T-helper 1 cell (primary cell): ENCODE measurements at regions not wholly inside any gene's neighbourhood (a gene's known extent, or its start where the extent isn't known, plus 50 kb on each side); places are given as distances from the start of the nearest gene placed in this dataset.

ENCODE experiments used
- DNase-seq, 5 donors: peaks; one replicate each; pipeline ENCODE4 v3.0.0-alpha.2; 2012 to 2020

DNA sequence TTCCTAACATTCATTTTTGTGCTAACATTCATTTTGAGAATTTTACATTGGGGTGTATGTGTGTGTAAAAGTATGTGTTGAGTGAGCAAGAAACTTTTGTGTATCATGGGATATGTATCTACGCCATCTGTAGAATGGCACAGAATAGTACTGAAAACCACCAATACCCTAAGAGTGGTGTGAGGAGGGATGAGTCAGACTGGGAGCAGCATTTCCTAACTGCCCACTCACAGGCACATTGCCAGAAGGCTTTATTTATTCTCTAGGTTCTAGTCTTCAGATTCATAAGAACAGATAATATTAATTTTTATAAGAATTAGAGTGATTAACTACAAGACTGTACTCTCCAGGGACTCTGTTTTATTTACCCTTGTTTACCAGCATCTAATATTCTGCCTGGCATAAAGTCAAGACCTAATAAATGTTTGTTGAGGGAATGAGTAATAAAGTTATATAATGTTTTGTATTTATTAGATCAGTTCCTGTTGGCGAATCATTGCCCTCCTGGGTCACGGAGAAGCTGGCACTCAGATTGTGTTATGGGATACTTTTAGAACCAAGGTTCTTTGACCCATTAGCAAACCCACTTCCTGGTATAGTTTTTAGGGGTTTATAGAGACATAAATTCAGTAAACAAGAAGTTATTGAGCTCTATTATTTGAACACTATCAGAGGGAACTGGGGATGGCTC, 159.1 kb upstream of the PPP2R2B start:
- DNase-seq, result no peak

DNA sequence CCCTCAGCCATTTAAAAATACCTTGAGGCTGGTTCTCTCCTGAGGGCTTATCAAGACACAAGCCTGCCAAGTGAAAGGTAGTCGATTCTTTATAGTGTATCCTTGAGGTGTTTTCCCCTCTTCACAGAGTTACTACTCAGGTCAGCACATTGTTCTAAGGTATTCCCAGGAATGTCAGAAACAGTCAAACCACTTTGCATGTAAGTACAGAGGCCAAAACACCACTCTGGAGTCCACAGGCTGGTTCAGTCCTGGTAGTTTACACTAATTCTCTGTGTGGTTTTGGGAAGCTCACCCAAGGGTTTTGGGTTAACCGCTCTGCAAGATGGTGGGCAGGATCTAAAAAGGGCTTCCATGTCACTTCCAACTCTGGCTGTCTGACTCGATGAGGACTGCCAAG, 162.3 kb upstream of the PPP2R2B start:
- DNase-seq, result no peak

DNA sequence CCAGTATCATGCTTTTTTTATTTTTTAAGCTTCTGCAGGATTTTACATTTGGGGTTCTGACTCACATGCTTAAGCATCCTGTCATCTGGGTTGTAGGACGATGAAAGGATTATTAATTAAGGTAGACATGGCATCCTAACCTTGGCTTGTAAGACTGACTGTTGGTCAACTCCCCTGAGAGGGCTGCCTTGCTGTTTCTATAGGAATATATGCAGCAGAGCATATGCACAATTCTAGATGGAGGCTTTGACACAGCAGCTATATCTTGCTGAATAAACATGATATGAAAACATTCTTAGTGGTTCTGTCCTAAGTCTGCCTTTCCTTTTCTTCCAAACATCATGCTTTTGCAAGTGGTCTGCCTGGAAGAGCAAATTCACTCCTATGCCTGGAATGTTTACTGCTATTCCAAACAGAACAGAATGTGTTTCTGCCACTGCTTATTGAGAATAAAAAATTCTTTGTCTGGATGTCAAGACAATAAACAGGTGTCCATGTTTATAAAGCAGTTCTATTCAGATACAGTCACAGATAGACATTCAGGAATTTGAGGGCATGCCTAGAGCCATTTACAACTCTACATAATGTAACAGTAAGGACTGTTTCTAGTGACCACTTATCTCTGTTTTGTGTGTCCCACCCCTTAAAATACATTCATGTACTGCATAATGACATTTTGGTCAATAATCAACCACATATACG, 166.2 kb upstream of the PPP2R2B start:
- DNase-seq, result no peak

DNA sequence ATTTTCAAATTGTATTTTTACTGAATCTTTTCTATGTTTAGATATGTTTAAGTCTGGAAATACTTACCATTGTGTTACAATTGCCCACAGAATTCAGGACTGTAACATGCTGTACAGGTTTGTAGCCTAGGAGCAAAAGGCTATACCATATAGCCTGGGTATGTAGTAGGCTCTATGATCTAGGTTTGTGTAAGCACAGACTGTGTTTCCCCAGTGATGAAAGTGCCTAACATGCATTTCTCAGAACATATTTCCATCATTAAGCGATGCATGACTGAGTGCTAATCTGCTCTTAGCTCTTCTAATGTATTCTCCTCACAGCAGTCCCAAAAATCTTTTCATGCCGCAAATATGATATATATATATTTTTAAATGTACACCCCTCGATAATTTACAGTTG, 166.7 kb upstream of the PPP2R2B start:
- no peak for DNase-seq

DNA sequence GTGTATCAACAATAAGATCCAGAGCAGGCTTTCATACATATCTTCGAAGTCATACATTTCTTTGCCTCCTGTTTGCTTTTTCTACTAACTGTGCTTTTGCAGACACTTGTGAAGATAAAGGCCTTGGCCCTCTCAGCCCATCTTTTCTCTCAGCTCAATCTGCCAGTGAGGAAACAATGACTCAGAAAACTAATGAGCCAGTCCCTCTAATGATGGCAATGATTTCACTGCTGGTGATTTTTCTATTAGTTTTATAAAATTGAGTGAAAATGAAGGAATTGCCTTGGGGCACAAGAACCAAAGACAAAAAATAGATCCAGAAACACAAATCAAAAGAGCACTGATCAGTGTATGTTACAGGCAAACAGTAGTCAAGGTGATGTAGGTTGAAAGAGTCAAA, 167.7 kb upstream of the PPP2R2B start:
- no peak for DNase-seq

DNA sequence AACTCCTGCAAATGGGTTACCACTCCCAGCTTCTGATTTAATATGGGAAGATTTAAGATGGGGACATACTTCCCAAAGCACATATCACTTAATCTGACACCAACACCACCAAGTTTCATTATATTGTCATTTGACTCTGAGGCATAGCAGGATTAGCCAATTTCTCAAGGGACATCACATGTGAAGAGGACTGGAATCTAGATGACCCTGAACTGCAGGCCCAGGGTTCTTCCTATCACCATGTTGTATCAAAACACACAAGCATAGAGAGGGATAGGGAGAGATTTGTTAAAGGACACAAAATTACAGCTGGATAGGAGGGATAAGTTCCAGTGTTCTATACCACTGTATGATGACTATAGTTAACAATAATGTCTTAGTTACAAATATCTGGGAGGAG, 168.3 kb upstream of the PPP2R2B start:
- no peak for DNase-seq

DNA sequence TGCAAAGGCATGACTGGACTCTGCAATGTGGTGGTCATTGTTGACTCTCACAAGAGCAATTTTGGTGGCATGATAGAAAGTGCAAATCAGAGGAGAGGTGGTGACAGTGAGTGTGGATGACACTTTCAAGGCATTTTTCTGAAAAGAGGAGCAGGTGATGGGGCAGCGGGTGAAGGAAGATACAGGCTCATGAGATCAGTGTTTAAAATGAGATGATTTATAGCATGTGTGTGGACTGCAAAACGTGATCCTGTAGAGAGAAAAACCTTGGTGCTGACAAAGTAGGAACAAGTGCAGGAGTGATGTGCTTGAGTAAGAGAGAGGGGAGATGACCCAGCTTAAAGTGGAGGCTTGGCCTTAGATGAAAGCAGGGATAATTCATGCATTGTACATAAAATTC, 171.2 kb upstream of the PPP2R2B start:
- no peak for DNase-seq

DNA sequence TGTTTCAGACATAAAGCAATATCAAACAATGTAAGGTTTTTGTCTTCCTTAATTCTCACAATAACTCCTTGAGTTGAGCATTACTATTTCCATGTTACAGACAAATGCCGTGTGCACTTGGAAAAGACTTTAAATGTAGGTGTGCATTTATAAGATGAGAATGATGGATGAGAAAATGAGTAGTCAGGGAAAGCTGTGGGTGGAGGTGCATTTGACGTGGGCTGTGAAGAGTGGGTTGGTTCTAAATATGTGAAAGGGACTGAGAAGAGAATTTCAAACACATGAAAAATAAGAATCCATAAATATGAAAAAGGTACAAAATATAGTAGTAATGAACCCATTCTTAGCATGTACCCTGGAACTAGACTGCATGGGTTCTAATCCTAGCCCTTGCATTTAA, 171.6 kb upstream of the PPP2R2B start:
- no peak for DNase-seq

DNA sequence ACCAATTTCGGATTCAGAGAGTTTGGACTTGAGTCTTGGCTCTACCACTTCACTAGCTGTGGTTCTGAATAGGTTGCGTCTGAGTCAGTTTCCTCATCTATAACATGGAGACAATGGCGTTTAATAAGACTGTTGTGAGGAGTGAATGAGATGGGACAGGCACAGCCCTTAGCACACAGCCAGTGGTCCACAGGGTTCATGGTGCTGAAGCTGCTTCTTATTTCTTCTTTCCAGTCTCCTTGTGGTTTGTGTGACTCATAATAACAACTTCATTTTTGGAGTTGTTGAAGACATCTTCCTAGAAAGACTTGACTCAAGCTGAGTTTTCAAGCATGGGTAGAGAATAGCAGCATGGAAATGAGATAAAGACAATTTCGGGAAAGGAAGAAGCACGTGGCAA, 172.6 kb upstream of the PPP2R2B start:
- no peak for DNase-seq

DNA sequence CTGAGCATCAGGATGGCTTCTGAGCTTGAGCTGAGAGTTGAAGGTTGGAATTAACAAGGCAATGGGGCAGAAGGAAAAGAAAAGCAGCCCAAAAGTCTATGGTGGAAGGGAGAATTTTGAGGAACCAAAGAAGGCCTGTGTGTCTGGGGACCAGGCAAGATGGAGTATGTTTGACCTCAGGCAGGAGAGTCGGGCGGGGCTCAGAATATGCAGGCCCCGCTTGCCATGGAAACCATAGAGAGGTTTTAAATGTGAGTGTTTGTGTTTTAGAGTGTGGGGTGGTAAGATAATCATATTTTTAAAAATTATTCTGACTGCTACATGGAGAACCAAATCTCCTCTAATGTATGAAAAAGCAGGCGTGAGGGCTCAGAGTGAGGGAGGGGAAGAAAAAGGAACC, 174.0 kb upstream of the PPP2R2B start:
- DNase-seq, result no peak

DNA sequence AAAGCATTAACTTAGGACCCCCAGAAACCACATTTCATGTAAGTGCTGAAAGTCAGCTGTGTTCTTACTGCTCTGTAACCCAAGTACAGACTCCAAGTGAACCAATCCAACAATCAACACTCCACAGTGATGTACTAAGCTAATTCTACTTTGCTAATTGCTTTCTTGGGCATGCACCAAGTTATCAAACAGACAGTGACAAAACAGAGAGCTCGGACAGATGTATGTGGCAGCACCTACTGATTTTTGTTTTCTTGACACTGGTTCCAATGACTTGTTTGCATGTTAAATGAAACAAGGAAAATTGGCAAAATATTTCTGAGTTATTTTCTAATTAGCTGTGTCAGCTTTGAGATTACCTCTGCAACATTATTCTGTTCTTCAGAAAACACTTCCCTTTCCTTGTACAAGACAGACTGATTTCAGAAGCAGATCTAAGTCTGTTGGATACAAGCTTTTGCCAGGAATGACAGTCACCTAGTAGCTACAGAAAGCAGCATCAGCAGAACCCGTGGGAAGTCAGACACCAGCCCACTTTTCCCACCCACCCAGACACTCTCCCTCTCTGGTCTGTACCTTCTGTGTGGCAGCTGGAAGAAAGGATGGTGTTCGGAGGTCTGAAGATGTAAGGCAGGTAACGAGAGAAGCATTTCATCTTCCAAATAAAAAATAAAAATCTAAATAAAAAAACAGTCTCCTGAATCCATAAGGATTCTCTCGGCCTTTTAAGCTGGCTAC, 176.7 kb upstream of the PPP2R2B start:
- DNase-seq, result no peak

DNA sequence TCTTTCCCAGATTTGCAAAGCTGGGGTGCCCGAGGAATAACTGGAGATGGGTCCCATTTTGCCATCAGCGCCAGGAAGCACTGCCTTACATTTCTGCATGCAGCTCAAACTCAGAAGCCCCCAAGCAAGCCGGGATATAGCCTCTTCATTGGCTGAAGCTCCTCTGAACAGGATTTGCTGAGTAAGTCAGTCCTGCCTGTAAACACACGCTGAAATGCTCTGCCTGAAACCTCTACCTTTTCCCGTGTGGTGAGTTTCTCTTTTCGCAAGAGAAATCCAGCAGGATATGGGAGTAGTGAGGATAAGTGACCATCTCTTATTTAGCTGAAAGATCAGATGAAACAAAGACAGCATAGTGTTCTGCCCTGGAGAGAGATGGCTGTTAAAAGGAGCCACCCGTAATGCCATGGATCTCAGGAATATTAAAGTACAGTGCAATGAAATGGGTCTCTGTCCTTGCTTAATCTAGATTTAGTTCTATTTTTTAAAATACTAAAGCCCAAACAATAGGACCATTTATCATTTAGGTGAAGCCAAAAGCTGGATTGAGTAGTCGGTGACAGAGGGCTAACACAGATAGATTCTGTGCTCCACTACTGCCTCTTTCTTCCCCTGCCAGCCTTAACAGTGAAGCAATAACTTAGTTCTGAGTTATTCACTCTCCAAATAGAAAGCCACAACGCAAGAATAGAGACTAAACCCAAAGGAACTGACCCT, 177.5 kb upstream of the PPP2R2B start:
- DNase-seq, result no peak

DNA sequence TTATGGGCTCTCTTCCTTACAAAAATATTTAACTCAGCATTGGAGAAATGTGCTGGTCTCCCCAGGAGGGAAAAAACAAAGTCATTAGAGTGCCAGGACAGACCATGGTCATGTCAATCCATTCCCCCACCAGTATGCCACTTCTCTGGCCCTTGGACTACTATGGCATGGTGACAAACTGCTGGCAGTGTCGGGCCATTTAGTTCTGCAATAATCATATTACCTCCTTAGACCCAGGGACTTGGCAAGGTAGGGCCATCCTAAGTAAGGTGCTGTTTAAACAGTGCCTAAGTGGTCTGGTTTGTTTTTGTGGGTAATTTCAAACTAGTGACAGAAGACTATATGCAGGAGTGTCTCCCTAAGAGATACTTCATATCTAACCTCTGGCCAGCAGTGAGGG, 177.8 kb upstream of the STK32A start:
- DNase-seq, result no peak

DNA sequence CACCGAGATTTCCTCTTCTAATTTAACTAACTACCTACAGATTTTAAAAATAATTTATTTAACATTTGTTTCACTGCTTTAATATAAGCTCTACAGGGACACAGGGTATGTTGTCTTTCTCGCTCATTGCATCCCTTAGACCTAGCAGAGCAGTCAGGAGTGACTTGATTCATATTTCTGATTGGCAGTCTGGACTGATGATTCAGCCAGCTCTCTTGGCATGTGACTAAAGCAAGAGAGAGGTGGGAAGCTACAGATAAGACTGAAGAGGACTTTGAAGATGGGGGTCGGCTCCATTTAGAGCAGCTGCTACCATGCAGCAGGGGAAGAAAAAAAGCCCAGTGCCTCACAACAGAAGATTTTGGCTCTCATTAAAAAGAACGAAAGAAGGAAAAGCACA, 173.4 kb upstream of the STK32A start:
- no peak for DNase-seq

DNA sequence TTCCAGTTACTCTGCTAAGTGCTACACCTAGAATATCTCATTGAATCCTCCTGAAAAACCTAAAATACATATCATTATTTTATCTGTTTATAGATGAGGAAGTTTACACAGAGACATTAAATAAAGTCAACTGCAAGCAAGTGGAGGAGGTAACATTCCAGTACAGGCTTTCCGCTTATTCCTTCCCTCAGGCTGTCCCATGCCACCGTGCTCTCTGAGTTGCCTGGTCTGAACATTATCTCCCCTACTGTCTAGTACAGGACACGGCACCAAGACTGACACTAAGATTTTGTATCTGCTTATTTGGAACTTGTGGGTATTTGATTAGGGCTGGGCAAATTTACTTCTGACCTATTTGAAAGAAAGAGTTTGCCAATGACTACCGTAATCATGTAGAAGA, 172.4 kb upstream of the STK32A start:
- no peak for DNase-seq

DNA sequence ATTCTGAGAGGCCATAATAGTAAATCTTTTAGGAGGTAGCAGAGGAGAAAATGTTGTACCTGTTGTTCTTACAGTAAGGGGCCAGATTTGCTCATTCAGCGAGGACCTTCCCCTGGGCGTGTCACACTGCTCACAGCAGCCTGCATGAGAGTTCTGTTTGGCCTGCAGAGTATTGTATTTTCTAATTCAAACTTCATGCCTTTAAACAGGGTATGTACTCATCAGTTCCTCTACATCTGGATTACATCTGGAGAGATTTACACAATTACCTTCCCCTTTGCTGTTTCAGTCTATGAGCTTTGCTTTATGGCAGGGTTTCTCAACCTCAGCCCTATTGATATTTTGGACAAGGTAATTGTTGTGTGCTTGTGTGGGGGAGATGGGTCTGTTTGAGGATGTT, 170.9 kb upstream of the STK32A start:
- no peak for DNase-seq

DNA sequence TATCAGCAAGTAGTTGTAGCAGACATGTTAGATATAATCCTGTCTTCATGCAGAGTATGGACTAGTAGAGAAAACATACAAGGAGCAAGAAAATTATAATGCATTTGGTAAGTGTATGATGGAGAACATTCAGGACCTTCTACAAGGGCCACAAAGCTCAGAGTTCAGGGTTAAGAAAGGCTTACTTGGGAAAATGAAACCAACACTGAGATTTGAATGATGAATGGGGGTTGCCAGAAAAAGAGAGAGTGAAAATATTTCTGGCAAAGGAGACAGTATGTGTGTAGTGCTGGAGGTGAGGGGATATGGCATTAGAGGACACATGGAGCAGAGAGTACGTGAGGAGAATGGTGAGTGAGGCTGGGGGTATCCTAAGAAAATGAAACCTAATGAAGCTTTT, 169.8 kb upstream of the STK32A start:
- no peak for DNase-seq

DNA sequence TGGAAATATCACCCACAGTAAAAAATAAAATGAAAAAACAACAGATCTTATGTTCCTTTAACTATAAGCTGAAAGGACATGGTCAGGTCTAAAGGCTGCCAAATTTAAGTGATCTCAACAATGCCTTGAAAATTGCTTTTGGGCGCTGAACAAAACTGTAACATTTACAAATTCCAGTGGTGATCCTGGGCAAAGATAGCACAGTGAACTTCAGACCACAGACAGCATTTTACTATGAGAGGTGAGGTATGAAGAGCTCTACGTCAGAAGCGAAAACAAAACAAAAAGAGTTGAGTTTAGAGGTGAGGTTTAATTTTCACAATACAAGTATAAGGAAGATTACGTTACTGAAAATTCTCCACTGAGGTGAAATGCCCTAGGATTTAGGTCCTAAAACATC, 165.8 kb upstream of the STK32A start:
- DNase-seq, result no peak

DNA sequence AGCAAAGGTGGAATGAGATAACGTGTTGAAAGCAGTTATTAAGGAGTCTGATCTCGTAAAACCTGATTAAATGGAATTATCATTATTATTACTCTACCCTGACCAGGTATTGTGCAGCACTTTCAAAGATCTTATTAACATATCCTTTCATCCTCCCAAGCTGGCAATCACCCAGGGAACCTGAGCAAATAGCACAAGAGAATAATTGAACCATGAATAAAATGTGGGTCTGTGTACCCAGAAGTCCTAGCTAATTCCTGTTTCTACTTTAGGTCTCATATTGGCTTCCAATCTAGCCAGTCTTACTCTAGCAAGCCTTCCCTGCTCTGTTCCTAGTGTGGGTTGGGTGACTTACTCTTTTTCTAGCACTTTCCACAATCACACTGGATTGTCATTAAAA, 162.2 kb upstream of the STK32A start:
- DNase-seq, result no peak

DNA sequence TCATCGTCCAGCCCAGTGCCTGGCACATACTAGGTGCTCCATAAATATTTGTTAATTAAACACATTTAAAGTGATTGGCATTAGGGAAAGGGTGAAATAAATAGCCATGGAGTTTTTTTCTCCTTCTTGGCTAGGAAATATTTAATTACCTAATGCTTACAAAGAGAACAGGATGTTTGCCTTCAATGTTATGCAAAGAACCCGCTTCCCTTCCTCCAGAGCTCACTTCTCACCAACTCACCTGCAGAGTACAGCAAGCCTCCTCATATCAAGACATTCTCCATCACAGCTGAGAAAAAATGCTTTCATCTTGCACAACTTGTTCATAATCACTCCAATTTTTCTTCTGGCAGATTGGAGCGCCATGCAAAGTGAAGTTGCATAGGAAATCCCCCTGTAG, 161.7 kb upstream of the STK32A start:
- DNase-seq, result no peak

DNA sequence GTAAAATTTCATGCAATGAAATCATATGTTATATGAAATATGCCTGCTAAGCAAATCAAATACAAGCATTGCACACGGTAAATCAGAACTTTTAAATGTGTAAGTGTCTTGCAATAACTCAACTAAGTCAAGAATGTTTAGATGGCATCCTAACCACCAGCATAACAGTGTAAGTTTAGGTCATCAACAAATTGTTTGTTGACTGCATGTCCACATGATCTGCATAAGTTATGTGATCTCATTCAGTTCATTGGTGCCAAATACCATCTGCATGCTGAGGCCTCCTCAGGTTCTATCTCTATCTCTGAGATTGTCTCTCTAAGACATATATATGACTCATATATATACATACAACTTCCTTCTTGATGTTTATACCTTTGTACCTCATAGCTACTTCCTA, 159.6 kb upstream of the STK32A start:
- no peak for DNase-seq

DNA sequence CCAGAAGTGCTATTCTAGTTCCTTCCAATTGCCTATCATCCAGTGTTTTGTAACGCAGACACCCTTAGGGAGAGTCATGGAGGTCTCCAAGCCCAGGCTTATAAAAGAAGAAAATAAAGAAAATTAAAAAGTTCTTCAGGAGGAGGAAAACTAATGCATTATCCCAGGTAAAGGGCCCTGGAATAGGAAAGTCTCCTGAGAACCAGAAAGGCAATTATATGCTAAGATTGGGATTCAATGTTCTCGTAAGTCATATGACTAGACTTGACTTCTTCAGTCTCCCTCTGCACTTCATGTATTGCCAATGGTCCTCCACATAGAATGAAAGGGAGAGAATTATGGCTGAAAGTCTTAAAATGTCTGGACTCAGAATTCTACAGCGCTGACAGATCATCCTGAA, 154.4 kb upstream of the STK32A start:
- no peak for DNase-seq

DNA sequence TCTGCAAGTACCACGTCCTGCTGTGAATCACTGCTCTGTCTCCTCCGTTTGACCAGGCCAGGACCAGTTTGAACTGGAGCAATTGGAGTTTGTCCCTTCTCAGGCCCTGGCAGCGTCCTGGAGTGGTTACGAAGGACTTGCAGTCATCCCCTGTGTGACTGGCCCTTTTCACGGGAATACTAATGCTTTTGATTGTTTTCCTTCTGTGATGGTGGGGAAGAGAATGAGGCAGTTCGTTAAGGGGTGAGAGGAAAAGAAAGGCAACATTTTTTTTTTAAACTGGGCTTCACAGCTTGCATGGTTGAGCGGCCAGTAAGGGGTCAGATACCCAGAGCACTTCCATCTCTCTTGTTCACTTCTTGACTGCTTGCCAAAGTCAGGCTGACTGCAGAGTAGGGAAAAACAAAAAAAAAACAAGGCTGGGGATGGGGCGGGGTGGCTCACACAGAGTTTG, 153.5 kb upstream of the STK32A start:
- DNase-seq, result no peak

DNA sequence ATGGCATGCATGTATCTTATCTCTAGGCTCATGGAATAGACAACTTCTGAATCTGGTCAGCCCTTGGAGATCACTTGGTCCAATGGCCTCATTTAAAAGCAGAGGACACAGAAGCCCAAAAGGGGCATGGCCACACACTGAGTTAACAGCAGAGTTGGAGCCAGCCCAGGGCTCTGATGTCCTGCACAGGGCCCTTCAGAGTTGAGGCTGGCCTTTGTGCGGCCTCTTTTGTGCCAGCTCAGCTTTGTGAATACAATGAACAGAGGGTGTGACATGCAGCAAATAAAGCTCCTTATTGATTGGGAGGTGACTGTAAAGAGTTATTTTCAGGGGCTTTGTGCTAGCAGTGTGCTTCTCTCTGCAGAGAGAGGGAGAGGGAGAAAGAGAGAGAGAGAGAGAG, 150.1 kb upstream of the STK32A start:
- no peak for DNase-seq
